Right lobe of liver (tissue), 6 donors: ENCODE measurements at regions not wholly inside any gene's neighbourhood (a gene's known extent, or its start where the extent isn't known, plus 50 kb on each side); places are given as distances from the start of the nearest gene placed in this dataset.

Experiments used
- ATAC-seq, 4 donors: fragments of 200-7000 bp; cut with Tn5 transposase; one replicate each; pipeline ENCODE4 v1.9.1; 2020; ENCODE audit warnings: mild to moderate bottlenecking in 4 of 4, moderate library complexity in 4 of 4
- DNase-seq, 3 donors: peaks; one replicate each; pipeline ENCODE4 v3.0.0-alpha.2; 2020
- H3K27ac ChIP-seq, 3 donors: fragments of 200-600 bp; one replicate each; pipeline ENCODE4 v1.8.0; 2022
- H3K27me3 ChIP-seq, 2 donors: fragments of 200-600 bp; one replicate each; pipeline ENCODE4 v1.8.0; 2022
- H3K36me3 ChIP-seq, 4 donors: fragments of 200-600 bp; sonication (generic) in 1 of 4; one replicate each; pipeline versions ENCODE4 v1.5.1 to v1.8.0; 2017 to 2022; ENCODE audit warnings: control low read depth in 1 of 4
- H3K4me1 ChIP-seq, 4 donors: fragments of 200-600 bp; sonication (generic) in 1 of 4; one replicate each; pipeline versions ENCODE4 v1.5.1 to v1.8.0; 2017 to 2022; ENCODE audit warnings: control low read depth in 1 of 4
- H3K4me3 ChIP-seq, 3 donors: fragments of 200-600 bp; one replicate each; pipeline ENCODE4 v1.8.0; 2022
- H3K9me3 ChIP-seq, 4 donors: fragments of 200-600 bp; sonication (generic) in 1 of 4; one replicate each; pipeline versions ENCODE4 v1.5.1 to v1.8.0; 2017 to 2022; ENCODE audit warnings: control low read depth in 1 of 4
- CTCF ChIP-seq, 4 donors: fragments of 200-600 bp in 3 of 4; fragments of 450-650 bp in 1 of 4; IDR thresholded peaks; one replicate each; pipeline versions ENCODE4 v1.5.1 to v1.8.0; 2016 to 2022; ENCODE audit warnings: antibody characterized with exemption in 4 of 4, mild to moderate bottlenecking in 2 of 4
- POLR2A ChIP-seq: fragments of 450-650 bp; IDR thresholded peaks from one replicate; pipeline ENCODE4 v1.6.1; 2017; ENCODE audit warnings: antibody characterized with exemption, mild to moderate bottlenecking
- WGBS: methylation state at CpG from one replicate; pipeline ENCODE4 v1.1.6; 2018; ENCODE audit warnings: low coverage, low lambda C conversion rate; ENCODE audit not compliant: insufficient coverage; ENCODE audit errors: missing lambda C conversion rate; 5-methylcytosine and 5-hydroxymethylcytosine counted together
- intact Hi-C, 2 donors: fragments of 100-400 bp; cut with DNase I; formaldehyde crosslinking; loops; one replicate each; pipeline versions ENCODE4 v1.11.2 to v1.14.1; 2022
- donor health status: DM: no; HTN: yes; CAD: no.
- donor health status: DM: no; HTN: no; CAD: no.
- donor health status: DM: no; HTN: no; CAD: no.
- donor health status: DM: no; HTN: yes; CAD: no.
- donor health status: DM: no; HTN: yes; CAD: no.

- TF ChIP-seq POLR2A (no peak), CTCF (IDR thresholded peaks at IDR 0.05) (no peak)
- Histone ChIP-seq H3K36me3 (no peaks in the 10 kb centered on the region), H3K4me3 (no peak overlapping the region), H3K4me1 (no peaks in the 10 kb centered on the region), H3K27ac (no peak overlapping the region), H3K27me3 (no peaks in the 10 kb centered on the region), H3K9me3 (no peaks in the 10 kb centered on the region)
- DNase-seq (no peak), ATAC-seq (no peak)
- intact Hi-C loops, result no loop called here
- 10% methylated on average over 2 of the region's 2 CpGs for WGBS
Observed at GRCh38 chr2:207216457-207216856, 50.7 kb upstream of the KLF7 start.

- intact Hi-C loops, result no loop called here
- Histone ChIP-seq H3K27ac (no peak overlapping the region), H3K4me1 (no peaks in the 10 kb centered on the region), H3K36me3 (no peaks in the 10 kb centered on the region), H3K4me3 (no peak overlapping the region), H3K9me3 (no peaks in the 10 kb centered on the region), H3K27me3 (no peaks in the 10 kb centered on the region)
- ATAC-seq (no peak), DNase-seq (no peak)
- TF ChIP-seq CTCF (IDR thresholded peaks at IDR 0.05) (no peak), POLR2A (no peak)
- WGBS, result 72% methylated on average over 2 of the region's 2 CpGs
Observed at GRCh38 chr2:207217442-207217841, 51.7 kb upstream of the KLF7 start.

- Histone ChIP-seq H3K4me1 (no peaks in the 10 kb centered on the region), H3K9me3 (no peaks in the 10 kb centered on the region), H3K36me3 (no peaks in the 10 kb centered on the region), H3K4me3 (no peak overlapping the region), H3K27ac (no peak overlapping the region), H3K27me3 (no peaks in the 10 kb centered on the region)
- WGBS, result 73% methylated on average over 4 of the region's 4 CpGs
- no peak for TF ChIP-seq CTCF (IDR thresholded peaks at IDR 0.05)
- TF ChIP-seq POLR2A, result no peak
- DNase-seq (no peak), ATAC-seq (no peak)
- intact Hi-C loops, result no loop called here
Observed at GRCh38 chr2:207219081-207219630, 53.4 kb upstream of the KLF7 start.

- 60% methylated on average over 10 of the region's 10 CpGs for WGBS
- H3K9me3 ChIP-seq, result no peaks in the 10 kb centered on the region
- no peaks in the 10 kb centered on the region for H3K36me3 ChIP-seq
- H3K4me1 ChIP-seq, result no peaks in the 10 kb centered on the region
- TF ChIP-seq POLR2A, result no peak
- no peak for TF ChIP-seq CTCF (IDR thresholded peaks at IDR 0.05)
- no peaks in the 10 kb centered on the region for H3K27me3 ChIP-seq
- intact Hi-C loops, result no loop called here
- no peak overlapping the region for H3K4me3 ChIP-seq
- no peak overlapping the region for H3K27ac ChIP-seq
- DNase-seq (no peak), ATAC-seq (no peak)
Observed at GRCh38 chr2:207219676-207220501, 54.1 kb upstream of the KLF7 start.
